Natural killer cell treated with Interleukin-12 subunit alpha and Interleukin-12 subunit beta and Interleukin-15 and Interleukin-18, amount 100 ng/mL, for 72 hours (primary cell): ENCODE measurements at regions not wholly inside any gene's neighbourhood (a gene's known extent, or its start where the extent isn't known, plus 50 kb on each side); places are given as distances from the start of the nearest gene placed in this dataset.
A peak's percentile ranks its signal among the peaks of the same experiment; 100 is the strongest.
"Not testable (repeated sequence)": the region's sequence is repeated elsewhere in the genome, so short reads cannot be mapped to it uniquely, and the experiment has no call there.

Source experiments
- ATAC-seq, 2 donors: fragments of 150-1000 bp; cut with Tn5 transposase in 1 of 2; sonication (Bioruptor Pico), chemical (Tn5 transposase) in 1 of 2; 2 replicates each; pipeline ENCODE4 v1.10.0; 2021
- DNase-seq: peaks from one replicate; pipeline ENCODE4 v3.0.0; 2022; ENCODE audit warnings: low spot score
- H3K27ac Mint-ChIP-seq, 2 donors: 1 replicate in 1 of 2; 2 replicates in 1 of 2; pipeline ENCODE4 v1.8.0; 2022; ENCODE audit warnings: mixed read lengths in 2 of 2, mild to moderate bottlenecking in 1 of 2, moderate library complexity in 1 of 2
- H3K27me3 Mint-ChIP-seq, 2 donors: 1 replicate in 1 of 2; 2 replicates in 1 of 2; pipeline ENCODE4 v1.8.0; 2022; ENCODE audit warnings: mixed read lengths in 2 of 2
- H3K36me3 Mint-ChIP-seq: one replicate; pipeline ENCODE4 v1.8.0; 2022; ENCODE audit warnings: mixed read lengths
- H3K4me1 Mint-ChIP-seq, 2 donors: 1 replicate in 1 of 2; 2 replicates in 1 of 2; pipeline ENCODE4 v1.8.0; 2022; ENCODE audit warnings: low read depth in 2 of 2, mixed read lengths in 2 of 2, mild to moderate bottlenecking in 1 of 2
- H3K4me3 Mint-ChIP-seq: one replicate; pipeline ENCODE4 v1.8.0; 2022; ENCODE audit warnings: mixed read lengths
- H3K9me3 Mint-ChIP-seq: 2 replicates; pipeline ENCODE4 v1.8.0; 2022; ENCODE audit warnings: mixed read lengths

- H3K27me3 Mint-ChIP-seq, DNase-seq, H3K4me3 Mint-ChIP-seq, H3K36me3 Mint-ChIP-seq, H3K27ac Mint-ChIP-seq, ATAC-seq, H3K9me3 Mint-ChIP-seq, H3K4me1 Mint-ChIP-seq: not testable (repeated sequence)
Measured at GRCh38 chrY:13627323-13627722, 76.4 kb upstream of the TMSB4Y start.

GRCh38 chrY:13615943-13616304 lies 87.8 kb upstream of the TMSB4Y start:
- Mint-ChIP-seq H3K27ac (no peak overlapping the region), H3K27me3 (peaks cover 0 to 5% of the 10 kb centered on the region in 2 donors), H3K36me3 (no peaks in the 10 kb centered on the region), H3K4me1 (no peaks in the 10 kb centered on the region), H3K4me3 (no peak overlapping the region), H3K9me3 (no peaks in the 10 kb centered on the region)
- ATAC-seq (no peak), DNase-seq (no peak)

- peaks cover 0 to 5% of the 10 kb centered on the region in 2 donors for H3K27me3 Mint-ChIP-seq
- H3K9me3 Mint-ChIP-seq = no peaks in the 10 kb centered on the region
- H3K36me3 Mint-ChIP-seq = no peaks in the 10 kb centered on the region
- ATAC-seq (no peak), DNase-seq (no peak)
- no peak overlapping the region for H3K27ac Mint-ChIP-seq
- H3K4me3 Mint-ChIP-seq = no peak overlapping the region
- no peaks in the 10 kb centered on the region for H3K4me1 Mint-ChIP-seq
Measured at GRCh38 chrY:13615301-13615942, 88.3 kb upstream of the TMSB4Y start.

GRCh38 chrY:13612916-13613315 lies 90.8 kb upstream of the TMSB4Y start:
- H3K27ac Mint-ChIP-seq = no peak overlapping the region
- DNase-seq = no peak
- no peaks in the 10 kb centered on the region for H3K9me3 Mint-ChIP-seq
- H3K27me3 Mint-ChIP-seq = no peaks in the 10 kb centered on the region
- ATAC-seq = no peak
- H3K36me3 Mint-ChIP-seq = no peaks in the 10 kb centered on the region
- no peaks in the 10 kb centered on the region for H3K4me1 Mint-ChIP-seq
- H3K4me3 Mint-ChIP-seq = no peak overlapping the region

DNA sequence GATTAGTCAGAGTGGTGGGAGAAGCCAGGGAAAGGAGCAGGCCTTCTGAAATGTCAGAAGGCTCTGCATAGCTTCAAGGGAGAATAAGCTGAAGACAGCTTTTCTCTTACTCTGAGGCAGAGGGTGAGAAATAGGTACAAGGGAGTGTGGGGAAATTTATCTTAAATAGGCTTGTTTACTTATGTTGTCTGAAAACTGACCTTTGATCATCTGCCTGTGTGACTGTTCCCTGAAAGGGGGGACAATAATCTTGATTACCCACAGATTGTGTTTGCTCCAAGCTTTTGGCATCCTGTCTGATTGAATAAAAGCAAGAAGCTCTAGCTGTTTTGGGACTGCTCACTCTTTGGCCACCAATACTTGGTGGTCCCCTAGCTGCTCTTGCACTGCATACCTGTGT lies 91.7 kb upstream of the TMSB4Y start:
- H3K36me3 Mint-ChIP-seq = no peaks in the 10 kb centered on the region
- no peak overlapping the region for H3K27ac Mint-ChIP-seq
- no peaks in the 10 kb centered on the region for H3K9me3 Mint-ChIP-seq
- ATAC-seq (no peak), DNase-seq (no peak)
- H3K4me1 Mint-ChIP-seq = no peaks in the 10 kb centered on the region
- H3K27me3 Mint-ChIP-seq = no peaks in the 10 kb centered on the region
- H3K4me3 Mint-ChIP-seq = no peak overlapping the region

- Mint-ChIP-seq H3K9me3 (no peaks in the 10 kb centered on the region), H3K27me3 (no peaks in the 10 kb centered on the region), H3K27ac (no peak overlapping the region), H3K36me3 (no peaks in the 10 kb centered on the region), H3K4me1 (no peaks in the 10 kb centered on the region), H3K4me3 (no peak overlapping the region)
- DNase-seq = no peak
- no peak for ATAC-seq
Measured at GRCh38 chrY:13592450-13592849, 111.2 kb upstream of the TMSB4Y start.

DNA sequence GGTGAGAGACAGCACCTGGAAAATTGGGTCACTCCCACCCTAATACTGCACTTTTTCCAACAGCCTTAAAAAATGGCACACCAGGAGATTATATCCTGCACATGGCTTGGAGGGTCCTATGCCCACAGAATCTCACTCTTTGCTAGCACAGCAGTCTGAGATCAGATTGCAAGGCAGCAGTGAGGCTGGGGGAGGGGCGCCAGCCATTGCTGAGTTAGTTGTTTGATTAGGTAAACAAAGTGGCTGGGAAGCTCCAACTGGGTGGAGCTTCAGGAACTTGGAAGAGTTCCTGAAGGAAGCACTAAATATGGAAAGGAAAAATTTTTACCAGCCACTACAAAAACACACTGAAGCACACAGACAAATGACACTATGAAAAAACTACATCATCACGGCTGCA lies 91.1 kb upstream of the UTY start:
- H3K27ac Mint-ChIP-seq, H3K4me1 Mint-ChIP-seq, DNase-seq, H3K9me3 Mint-ChIP-seq, H3K4me3 Mint-ChIP-seq, ATAC-seq, H3K36me3 Mint-ChIP-seq, H3K27me3 Mint-ChIP-seq: not testable (repeated sequence)

DNA sequence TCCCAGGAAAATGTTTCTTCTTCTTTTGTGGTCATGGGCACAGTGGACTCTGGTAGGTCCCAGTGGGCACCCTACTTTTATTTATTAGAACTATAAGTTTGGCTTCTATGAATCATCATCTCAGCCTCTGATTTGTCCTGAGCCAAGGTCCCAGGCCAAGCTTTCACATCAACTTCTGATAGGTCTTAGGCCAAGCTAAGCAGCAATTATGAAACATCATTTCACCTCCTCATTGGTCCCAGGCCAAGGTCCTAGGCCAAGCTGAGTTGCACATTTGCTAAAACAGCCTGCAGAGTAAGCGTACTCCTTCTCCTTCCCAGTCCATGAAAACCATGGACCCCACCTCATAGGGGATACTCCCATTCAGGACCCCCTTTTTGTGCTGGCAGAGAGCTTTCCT lies 87.4 kb upstream of the UTY start:
- no peak for DNase-seq
- no peaks in the 10 kb centered on the region for H3K36me3 Mint-ChIP-seq
- no peak overlapping the region for H3K4me3 Mint-ChIP-seq

GRCh38 chrY:13554949-13555348 lies 75.1 kb upstream of the UTY start:
- H3K4me1 Mint-ChIP-seq = peaks cover 0 to 6% of the 10 kb centered on the region in 2 donors
- no peaks in the 10 kb centered on the region for H3K36me3 Mint-ChIP-seq
- H3K9me3 Mint-ChIP-seq = no peaks in the 10 kb centered on the region
- ATAC-seq (no peak), DNase-seq (no peak)
- H3K27me3 Mint-ChIP-seq = no peaks in the 10 kb centered on the region
- H3K4me3 Mint-ChIP-seq = no peak overlapping the region
- H3K27ac Mint-ChIP-seq = no peak overlapping the region

More for the DNA sequence above, 87.4 kb upstream of the UTY start:
- no peak overlapping the region for H3K27ac Mint-ChIP-seq
- H3K27me3 Mint-ChIP-seq = no peaks in the 10 kb centered on the region
- ATAC-seq = no peak
- H3K9me3 Mint-ChIP-seq = no peaks in the 10 kb centered on the region
- no peaks in the 10 kb centered on the region for H3K4me1 Mint-ChIP-seq

GRCh38 chrY:13552393-13553116 lies 72.7 kb upstream of the UTY start:
- H3K27me3 Mint-ChIP-seq = no peaks in the 10 kb centered on the region
- ATAC-seq = no peak
- peaks cover 0 to 6% of the 10 kb centered on the region in 2 donors for H3K4me1 Mint-ChIP-seq
- DNase-seq = no peak
- H3K36me3 Mint-ChIP-seq = no peaks in the 10 kb centered on the region
- H3K9me3 Mint-ChIP-seq = no peaks in the 10 kb centered on the region
- H3K4me3 Mint-ChIP-seq = peak overlapping the region; percentile 38
- peak overlapping the region in 1 of 2 donors; percentile 23 for H3K27ac Mint-ChIP-seq

DNA sequence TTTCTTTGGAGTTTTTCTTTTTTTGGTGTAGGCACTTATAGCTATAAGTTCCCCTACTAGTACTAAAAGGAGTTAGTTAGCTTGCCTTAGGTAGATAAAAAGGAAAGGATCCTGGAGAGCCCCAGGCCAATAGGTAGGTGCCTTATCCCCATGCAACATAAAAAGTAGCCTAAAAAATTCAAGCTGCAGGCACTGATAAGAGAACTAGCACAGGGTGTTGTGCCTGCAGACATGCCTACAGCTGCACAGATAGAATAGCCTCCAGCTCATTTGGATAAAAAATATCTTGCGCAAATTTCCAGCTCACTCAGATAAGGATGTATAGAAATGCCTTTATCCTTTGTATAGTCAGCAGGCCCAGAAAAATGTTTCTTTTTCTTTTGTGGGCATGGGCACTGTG lies 71.4 kb upstream of the UTY start:
- Mint-ChIP-seq H3K9me3 (no peaks in the 10 kb centered on the region), H3K36me3 (no peaks in the 10 kb centered on the region), H3K27ac (no peak overlapping the region), H3K4me1 (peaks cover 0 to 6% of the 10 kb centered on the region in 2 donors), H3K27me3 (no peaks in the 10 kb centered on the region), H3K4me3 (no peak overlapping the region)
- DNase-seq = no peak
- no peak for ATAC-seq

- no peak overlapping the region for H3K27ac Mint-ChIP-seq
- ATAC-seq = no peak
- H3K4me3 Mint-ChIP-seq = no peak overlapping the region
Measured at GRCh38 chrY:13544491-13544890, 64.7 kb upstream of the UTY start.

DNA sequence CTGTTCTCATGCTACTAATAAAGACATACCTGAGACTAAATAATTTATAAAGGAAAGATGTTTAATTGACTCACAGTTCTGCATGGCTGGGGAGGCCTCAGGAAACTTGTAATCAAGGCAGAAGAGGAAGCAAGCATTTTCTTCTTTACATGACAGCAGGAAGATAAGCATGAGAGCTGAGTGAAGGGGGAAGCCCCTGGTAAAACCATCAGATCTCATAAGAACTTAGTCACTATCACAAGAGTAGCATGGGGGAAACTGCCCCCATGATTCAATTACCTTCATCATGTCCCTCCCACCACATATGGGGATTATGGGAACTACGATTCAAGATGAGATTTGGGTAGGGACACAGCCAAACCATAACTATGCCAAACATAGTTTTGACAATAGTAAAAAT lies 58.1 kb upstream of the UTY start:
- peaks cover 7% of the 10 kb centered on the region for H3K36me3 Mint-ChIP-seq
- ATAC-seq = no peak
- no peaks in the 10 kb centered on the region for H3K9me3 Mint-ChIP-seq
- peaks cover 0 to 8% of the 10 kb centered on the region in 2 donors for H3K27me3 Mint-ChIP-seq
- H3K4me1 Mint-ChIP-seq = no peaks in the 10 kb centered on the region
- no peak for DNase-seq
- H3K4me3 Mint-ChIP-seq = no peak overlapping the region
- no peak overlapping the region for H3K27ac Mint-ChIP-seq

More at GRCh38 chrY:13544491-13544890, 64.7 kb upstream of the UTY start:
- peaks cover 7% of the 10 kb centered on the region for H3K36me3 Mint-ChIP-seq
- H3K9me3 Mint-ChIP-seq = no peaks in the 10 kb centered on the region
- no peaks in the 10 kb centered on the region for H3K27me3 Mint-ChIP-seq
- H3K4me1 Mint-ChIP-seq = no peaks in the 10 kb centered on the region
- DNase-seq = no peak
